SU-DHL-6 (cell line): ENCODE measurements at regions not wholly inside any gene's neighbourhood (a gene's known extent, or its start where the extent isn't known, plus 50 kb on each side); places are given as distances from the start of the nearest gene placed in this dataset.

ENCODE experiments used
- H2AFZ ChIP-seq: fragments of 200-600 bp; sonication (generic); 2 replicates; pipeline ENCODE4 v1.6.1; 2014; ENCODE audit warnings: low read depth, mild to moderate bottlenecking, moderate library complexity, mixed read lengths, antibody characterized with exemption, low read length; ENCODE audit not compliant: severe bottlenecking
- H3F3A ChIP-seq: fragments of 200-600 bp; shearing (Covaris generic); 2 replicates; pipeline ENCODE4 v1.6.0; 2016; ENCODE audit warnings: antibody characterized with exemption, mild to moderate bottlenecking; ENCODE audit not compliant: insufficient read depth
- H3K27ac ChIP-seq: fragments of 200-600 bp; sonication (generic); 2 replicates; pipeline ENCODE4 v1.5.1; 2016; ENCODE audit warnings: low read depth, mild to moderate bottlenecking, low read length, moderate library complexity, mixed read lengths
- H3K27me3 ChIP-seq: fragments of 200-600 bp; sonication (generic), shearing (Covaris generic); 2 replicates; pipeline ENCODE4 v1.6.0; 2014; ENCODE audit warnings: mild to moderate bottlenecking, low read length
- H3K36me3 ChIP-seq: fragments of 200-600 bp; sonication (generic); 2 replicates; pipeline ENCODE4 v1.6.1; 2014; ENCODE audit warnings: mild to moderate bottlenecking, low read length, mixed read lengths
- H3K4me2 ChIP-seq: fragments of 300-600, 200-600 bp; shearing (Covaris generic), sonication (generic); 2 replicates; pipeline ENCODE4 v1.6.0; 2014; ENCODE audit warnings: low read length, low read depth, mild to moderate bottlenecking; ENCODE audit not compliant: poor library complexity, severe bottlenecking
- H3K4me3 ChIP-seq: fragments of 200-600 bp; sonication (generic); 2 replicates; pipeline ENCODE4 v1.5.1; 2014; ENCODE audit warnings: antibody characterized with exemption, low read length, mild to moderate bottlenecking, mixed read lengths; ENCODE audit not compliant: insufficient read depth, poor library complexity, severe bottlenecking
- H3K79me2 ChIP-seq: fragments of 200-600 bp; sonication (generic); 2 replicates; pipeline ENCODE4 v1.6.1; 2014; ENCODE audit warnings: mild to moderate bottlenecking, low read length, moderate library complexity; ENCODE audit not compliant: insufficient read depth
- H3K9ac ChIP-seq: fragments of 200-600 bp; sonication (generic); 2 replicates; pipeline ENCODE4 v1.7.0; 2014; ENCODE audit warnings: mild to moderate bottlenecking, low read length
- H3K9me2 ChIP-seq: fragments of 200-600 bp; sonication (generic); replicated peaks from 2 replicates; pipeline ENCODE4 v1.6.1; 2014; ENCODE audit warnings: low read length; ENCODE audit not compliant: insufficient read depth
- H3K9me3 ChIP-seq: fragments of 200-600 bp; sonication (generic); 2 replicates; pipeline ENCODE4 v1.6.1; 2014; ENCODE audit warnings: low read length, mixed read lengths; ENCODE audit not compliant: insufficient read depth
- H4K20me1 ChIP-seq: fragments of 200-600 bp; sonication (generic); 2 replicates; pipeline ENCODE4 v1.6.1; 2014; ENCODE audit warnings: low read depth, mild to moderate bottlenecking, antibody characterized with exemption, low read length, moderate library complexity, mixed read lengths
- EZH2phosphoT487 ChIP-seq: fragments of 200-600 bp; sonication (generic), shearing (Covaris generic); conservative IDR thresholded peaks from 2 replicates; pipeline ENCODE4 v1.6.1; 2018; ENCODE audit warnings: mild to moderate bottlenecking, antibody characterized with exemption, low read length, moderate library complexity, mixed read lengths
- TF ChIP-seq, protein P1 (sequence below): fragments of 200-600 bp; sonication (generic); IDR thresholded peaks from one replicate; pipeline ENCODE4 v1.5.1; 2017; ENCODE audit warnings: antibody characterized with exemption, mild to moderate bottlenecking, low read length, moderate library complexity; ENCODE audit not compliant: insufficient read depth, poor library complexity, severe bottlenecking

GRCh38 chr10:3452173-3452626 lies 279.6 kb upstream of the PITRM1 start:
- Histone ChIP-seq H3F3A (no peaks in the 10 kb centered on the region), H2AFZ (no peak overlapping the region), H3K4me2 (no peak overlapping the region), H3K9me2 (no peaks in the 10 kb centered on the region), H3K79me2 (no peaks in the 10 kb centered on the region), H4K20me1 (no peaks in the 10 kb centered on the region), H3K27me3 (no peaks in the 10 kb centered on the region), H3K9me3 (no peaks in the 10 kb centered on the region), H3K9ac (no peak overlapping the region), H3K27ac (no peak overlapping the region), H3K4me3 (no peak overlapping the region), H3K36me3 (no peaks in the 10 kb centered on the region)
- TF ChIP-seq EZH2phosphoT487 = no peak
- TF ChIP-seq, protein P1, sequence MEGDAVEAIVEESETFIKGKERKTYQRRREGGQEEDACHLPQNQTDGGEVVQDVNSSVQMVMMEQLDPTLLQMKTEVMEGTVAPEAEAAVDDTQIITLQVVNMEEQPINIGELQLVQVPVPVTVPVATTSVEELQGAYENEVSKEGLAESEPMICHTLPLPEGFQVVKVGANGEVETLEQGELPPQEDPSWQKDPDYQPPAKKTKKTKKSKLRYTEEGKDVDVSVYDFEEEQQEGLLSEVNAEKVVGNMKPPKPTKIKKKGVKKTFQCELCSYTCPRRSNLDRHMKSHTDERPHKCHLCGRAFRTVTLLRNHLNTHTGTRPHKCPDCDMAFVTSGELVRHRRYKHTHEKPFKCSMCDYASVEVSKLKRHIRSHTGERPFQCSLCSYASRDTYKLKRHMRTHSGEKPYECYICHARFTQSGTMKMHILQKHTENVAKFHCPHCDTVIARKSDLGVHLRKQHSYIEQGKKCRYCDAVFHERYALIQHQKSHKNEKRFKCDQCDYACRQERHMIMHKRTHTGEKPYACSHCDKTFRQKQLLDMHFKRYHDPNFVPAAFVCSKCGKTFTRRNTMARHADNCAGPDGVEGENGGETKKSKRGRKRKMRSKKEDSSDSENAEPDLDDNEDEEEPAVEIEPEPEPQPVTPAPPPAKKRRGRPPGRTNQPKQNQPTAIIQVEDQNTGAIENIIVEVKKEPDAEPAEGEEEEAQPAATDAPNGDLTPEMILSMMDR = no peak

GRCh38 chr10:3451516-3452172 lies 279.1 kb upstream of the PITRM1 start:
- H3F3A ChIP-seq = no peaks in the 10 kb centered on the region
- H2AFZ ChIP-seq = no peak overlapping the region
- H4K20me1 ChIP-seq = no peaks in the 10 kb centered on the region
- no peaks in the 10 kb centered on the region for H3K9me2 ChIP-seq
- no peaks in the 10 kb centered on the region for H3K36me3 ChIP-seq
- no peak overlapping the region for H3K27ac ChIP-seq
- no peaks in the 10 kb centered on the region for H3K79me2 ChIP-seq
- H3K9me3 ChIP-seq = no peaks in the 10 kb centered on the region
- TF ChIP-seq, protein P1 = no peak
- no peak for TF ChIP-seq EZH2phosphoT487
- H3K4me3 ChIP-seq = no peak overlapping the region
- H3K27me3 ChIP-seq = no peaks in the 10 kb centered on the region
- no peak overlapping the region for H3K9ac ChIP-seq
- no peak overlapping the region for H3K4me2 ChIP-seq

DNA sequence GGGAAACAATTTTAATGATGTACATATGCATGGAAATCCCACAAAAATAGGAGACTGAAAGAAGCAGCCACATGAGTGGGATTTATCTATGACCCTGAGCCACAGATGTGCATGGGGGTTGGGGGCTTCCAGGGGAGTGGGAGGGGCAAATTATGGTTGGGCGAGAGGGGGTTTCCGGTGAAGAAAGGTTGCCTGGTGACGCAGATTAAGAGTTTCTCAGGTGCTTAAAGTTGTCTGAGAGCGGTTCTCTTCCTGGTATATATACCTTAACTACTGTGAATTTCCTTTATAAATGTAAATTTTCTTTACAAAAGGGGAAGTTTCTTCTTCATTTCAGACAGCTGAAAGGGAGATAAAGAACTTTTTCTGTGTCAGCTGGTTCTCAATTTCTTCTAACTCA lies 273.6 kb upstream of the PITRM1 start:
- H3K36me3 ChIP-seq = no peaks in the 10 kb centered on the region
- no peaks in the 10 kb centered on the region for H3K9me3 ChIP-seq
- no peak overlapping the region for H3K9ac ChIP-seq
- H3K4me2 ChIP-seq = no peak overlapping the region
- H3K27me3 ChIP-seq = no peaks in the 10 kb centered on the region
- no peaks in the 10 kb centered on the region for H3F3A ChIP-seq
- H2AFZ ChIP-seq = no peak overlapping the region
- no peaks in the 10 kb centered on the region for H4K20me1 ChIP-seq
- H3K79me2 ChIP-seq = no peaks in the 10 kb centered on the region
- TF ChIP-seq, protein P1 = no peak
- no peak for TF ChIP-seq EZH2phosphoT487
- H3K4me3 ChIP-seq = no peak overlapping the region
- no peaks in the 10 kb centered on the region for H3K9me2 ChIP-seq
- no peak overlapping the region for H3K27ac ChIP-seq
